HAP-1 (cell line): ENCODE measurements at regions not wholly inside any gene's neighbourhood (a gene's known extent, or its start where the extent isn't known, plus 50 kb on each side); places are given as distances from the start of the nearest gene placed in this dataset.
A peak's percentile ranks its signal among the peaks of the same experiment; 100 is the strongest.
"Not testable (repeated sequence)": the region's sequence is repeated elsewhere in the genome, so short reads cannot be mapped to it uniquely, and the experiment has no call there.

Experiments used
- DNase-seq, 2 experiments: peaks; one replicate each; pipeline ENCODE4 v3.0.0-alpha.2; 2016 to 2020; ENCODE audit warnings: low spot score in 2 of 2
- H3K27me3 ChIP-seq: fragments of 250-450 bp; sonication (Bioruptor Pico); 2 replicates; pipeline ENCODE4 v1.5.1; 2020; ENCODE audit warnings: low read depth, mild to moderate bottlenecking, moderate library complexity
- H3K36me3 ChIP-seq: fragments of 250-450 bp; sonication (Bioruptor Pico); replicated peaks from 2 replicates; pipeline ENCODE4 v1.5.1; 2020; ENCODE audit warnings: mild to moderate bottlenecking
- H3K4me1 ChIP-seq: fragments of 250-450 bp; sonication (Bioruptor Pico); 2 replicates; pipeline ENCODE4 v1.5.1; 2020; ENCODE audit warnings: mild to moderate bottlenecking
- H3K4me3 ChIP-seq: fragments of 250-450 bp; sonication (Bioruptor Pico); 2 replicates; pipeline ENCODE4 v1.5.1; 2020; ENCODE audit warnings: mild to moderate bottlenecking, moderate library complexity
- H3K9me3 ChIP-seq: fragments of 250-450 bp; sonication (Bioruptor Pico); 2 replicates; pipeline ENCODE4 v1.5.1; 2020; ENCODE audit warnings: mild to moderate bottlenecking, moderate library complexity
- in situ Hi-C: fragments of 300-500 bp; cut with MboI; formaldehyde crosslinking; loops from 3 replicates; pipeline ENCODE4 v1.14.3; 2020; ENCODE audit warnings: low sequenced_read_pairs, inconsistent platforms, mixed read lengths

- H3K9me3 ChIP-seq, result no peaks in the 10 kb centered on the region
- no peaks in the 10 kb centered on the region for H3K4me1 ChIP-seq
- no peak overlapping the region for H3K4me3 ChIP-seq
- peak in 1 of 2 experiments; percentile 56 for DNase-seq
- H3K36me3 ChIP-seq, result no peaks in the 10 kb centered on the region
- in situ Hi-C loops, result no loop called here
- no peaks in the 10 kb centered on the region for H3K27me3 ChIP-seq
These were observed 366.9 kb downstream of the DMRTA1 start for GRCh38 chr9:22813529-22813928.

GRCh38 chr9:22815246-22815645, 368.6 kb downstream of the DMRTA1 start:
- Histone ChIP-seq H3K4me3 (no peak overlapping the region), H3K9me3 (no peaks in the 10 kb centered on the region), H3K27me3 (no peaks in the 10 kb centered on the region), H3K36me3 (no peaks in the 10 kb centered on the region), H3K4me1 (no peaks in the 10 kb centered on the region)
- DNase-seq, result no peak
- in situ Hi-C loops, result no loop called here

- in situ Hi-C loops, result no loop called here
These were observed 370.6 kb downstream of the DMRTA1 start for GRCh38 chr9:22817181-22817580.

GRCh38 chr9:22829236-22829635, 382.6 kb downstream of the DMRTA1 start:
- Histone ChIP-seq H3K4me1 (no peaks in the 10 kb centered on the region), H3K9me3 (no peaks in the 10 kb centered on the region), H3K27me3 (no peaks in the 10 kb centered on the region), H3K36me3 (no peaks in the 10 kb centered on the region), H3K4me3 (no peak overlapping the region)
- in situ Hi-C loops, result no loop called here
- DNase-seq, result no peak

More at GRCh38 chr9:22817181-22817580, 370.6 kb downstream of the DMRTA1 start:
- no peaks in the 10 kb centered on the region for H3K36me3 ChIP-seq
- no peaks in the 10 kb centered on the region for H3K27me3 ChIP-seq
- H3K9me3 ChIP-seq, result no peaks in the 10 kb centered on the region
- DNase-seq, result no peak
- H3K4me3 ChIP-seq, result no peak overlapping the region
- H3K4me1 ChIP-seq, result no peaks in the 10 kb centered on the region

GRCh38 chr9:22838266-22838665, 391.6 kb downstream of the DMRTA1 start:
- no peaks in the 10 kb centered on the region for H3K36me3 ChIP-seq
- in situ Hi-C loops, result no loop called here
- H3K27me3 ChIP-seq, result no peaks in the 10 kb centered on the region
- H3K4me3 ChIP-seq, result no peak overlapping the region
- no peaks in the 10 kb centered on the region for H3K9me3 ChIP-seq
- DNase-seq, result no peak
- no peaks in the 10 kb centered on the region for H3K4me1 ChIP-seq

- in situ Hi-C loops, result no loop called here
These were observed 394.0 kb downstream of the DMRTA1 start for GRCh38 chr9:22840641-22841040.

GRCh38 chr9:22845243-22845642, 398.6 kb downstream of the DMRTA1 start:
- DNase-seq, H3K4me3 ChIP-seq, H3K27me3 ChIP-seq, in situ Hi-C loops, H3K36me3 ChIP-seq, H3K4me1 ChIP-seq, H3K9me3 ChIP-seq: not testable (repeated sequence)

More at GRCh38 chr9:22840641-22841040, 394.0 kb downstream of the DMRTA1 start:
- H3K27me3 ChIP-seq, result no peaks in the 10 kb centered on the region
- H3K36me3 ChIP-seq, result no peaks in the 10 kb centered on the region
- no peak overlapping the region for H3K4me3 ChIP-seq
- no peaks in the 10 kb centered on the region for H3K4me1 ChIP-seq
- no peak for DNase-seq
- H3K9me3 ChIP-seq, result no peaks in the 10 kb centered on the region; the same call in 1 of the 2 replicates

- in situ Hi-C loops, result no loop called here
- H3K4me3 ChIP-seq, result no peak overlapping the region
- DNase-seq, result no peak
- no peaks in the 10 kb centered on the region for H3K9me3 ChIP-seq
- H3K36me3 ChIP-seq, result no peaks in the 10 kb centered on the region
- H3K27me3 ChIP-seq, result no peaks in the 10 kb centered on the region
- H3K4me1 ChIP-seq, result no peaks in the 10 kb centered on the region
These were observed 409.4 kb downstream of the DMRTA1 start for GRCh38 chr9:22855980-22856379.

- in situ Hi-C loops, result no loop called here
- H3K36me3 ChIP-seq, result no peaks in the 10 kb centered on the region
- H3K27me3 ChIP-seq, result no peaks in the 10 kb centered on the region
- no peaks in the 10 kb centered on the region for H3K9me3 ChIP-seq
- no peaks in the 10 kb centered on the region for H3K4me1 ChIP-seq
- DNase-seq, result no peak
- no peak overlapping the region for H3K4me3 ChIP-seq
These were observed 410.7 kb downstream of the DMRTA1 start for GRCh38 chr9:22857316-22857715.

GRCh38 chr9:22863106-22863505, 416.5 kb downstream of the DMRTA1 start:
- no peaks in the 10 kb centered on the region for H3K9me3 ChIP-seq
- in situ Hi-C loops, result no loop called here
- H3K4me3 ChIP-seq, result no peak overlapping the region
- H3K27me3 ChIP-seq, result no peaks in the 10 kb centered on the region
- H3K36me3 ChIP-seq, result no peaks in the 10 kb centered on the region
- H3K4me1 ChIP-seq, result no peaks in the 10 kb centered on the region
- DNase-seq, result no peak

GRCh38 chr9:22863736-22864135, 417.1 kb downstream of the DMRTA1 start:
- H3K9me3 ChIP-seq, result no peaks in the 10 kb centered on the region
- in situ Hi-C loops, result no loop called here
- H3K27me3 ChIP-seq, result no peaks in the 10 kb centered on the region
- H3K36me3 ChIP-seq, result no peaks in the 10 kb centered on the region
- no peak overlapping the region for H3K4me3 ChIP-seq
- H3K4me1 ChIP-seq, result no peaks in the 10 kb centered on the region
- DNase-seq, result no peak

GRCh38 chr9:22893196-22893843, 446.7 kb downstream of the DMRTA1 start:
- in situ Hi-C loops, result no loop called here
- Histone ChIP-seq H3K4me1 (no peaks in the 10 kb centered on the region), H3K36me3 (no peaks in the 10 kb centered on the region), H3K27me3 (no peaks in the 10 kb centered on the region), H3K9me3 (no peaks in the 10 kb centered on the region), H3K4me3 (no peak overlapping the region)
- DNase-seq, result no peak

- Histone ChIP-seq H3K4me3 (no peak overlapping the region), H3K27me3 (no peaks in the 10 kb centered on the region), H3K9me3 (no peaks in the 10 kb centered on the region), H3K4me1 (peaks cover 2% of the 10 kb centered on the region), H3K36me3 (no peaks in the 10 kb centered on the region)
- in situ Hi-C loops, result no loop called here
- no peak for DNase-seq
These were observed 452.0 kb downstream of the DMRTA1 start for GRCh38 chr9:22898591-22898990.

GRCh38 chr9:22911632-22912031, 465.0 kb downstream of the DMRTA1 start:
- H3K4me3 ChIP-seq, result no peak overlapping the region
- DNase-seq, result no peak
- H3K9me3 ChIP-seq, result no peaks in the 10 kb centered on the region
- in situ Hi-C loops, result no loop called here
- H3K4me1 ChIP-seq, result no peaks in the 10 kb centered on the region
- H3K36me3 ChIP-seq, result no peaks in the 10 kb centered on the region
- H3K27me3 ChIP-seq, result no peaks in the 10 kb centered on the region

- Histone ChIP-seq H3K9me3 (no peaks in the 10 kb centered on the region), H3K4me1 (no peaks in the 10 kb centered on the region), H3K4me3 (no peak overlapping the region), H3K27me3 (no peaks in the 10 kb centered on the region), H3K36me3 (no peaks in the 10 kb centered on the region)
- DNase-seq, result no peak
- in situ Hi-C loops, result no loop called here
These were observed 466.4 kb downstream of the DMRTA1 start for GRCh38 chr9:22913026-22913425.
